ENCODE measurements at regions not wholly inside any gene's neighbourhood (a gene's known extent, or its start where the extent isn't known, plus 50 kb on each side); places are given as distances from the start of the nearest gene placed in this dataset.

DNA sequence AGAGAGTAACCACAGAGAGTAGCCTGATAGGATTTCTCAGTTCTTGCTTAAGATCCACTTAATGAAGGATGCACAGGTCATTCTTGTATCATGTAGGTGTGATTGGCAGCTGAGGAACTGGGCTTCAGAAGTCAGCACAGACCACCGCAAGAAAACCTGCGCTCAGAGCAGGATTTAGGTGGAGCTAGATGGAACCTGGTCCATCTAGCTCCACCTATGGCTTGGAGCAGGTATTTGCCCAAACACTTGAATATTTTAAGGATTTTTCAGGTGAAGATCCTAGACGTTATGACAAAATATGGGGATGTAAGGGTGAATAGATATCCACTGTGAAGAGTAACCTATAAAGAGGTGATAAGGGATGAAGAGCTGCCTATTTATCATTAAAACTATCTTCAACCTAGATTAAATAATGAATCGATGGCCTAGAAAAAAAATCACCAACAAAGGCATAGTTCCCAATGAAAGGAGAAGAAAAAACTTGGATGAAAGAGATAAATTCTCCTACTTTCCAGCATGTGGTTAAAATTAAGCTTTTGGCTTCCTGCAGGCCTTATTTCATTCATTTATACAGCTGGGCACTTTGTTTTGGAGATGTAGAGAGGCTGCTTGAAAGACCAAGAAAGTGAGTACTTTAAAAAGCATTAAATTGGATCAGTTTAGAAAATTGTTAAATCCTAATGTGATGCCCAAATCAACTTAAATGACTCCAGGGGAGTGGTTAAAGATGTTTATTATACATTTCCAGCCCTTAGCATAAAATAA, 778.4 kb upstream of the GJE1 start:
- Mint-ChIP-seq H3K27ac (no peak overlapping the region), H3K27me3 (no peaks in the 10 kb centered on the region), H3K9me3 (peaks cover 0 to 5% (median 3%) of the 10 kb centered on the region in 3 donors), H3K4me3 (no peak overlapping the region), H3K36me3 (no peaks in the 10 kb centered on the region), H3K4me1 (no peaks in the 10 kb centered on the region)
- CTCF ChIA-PET = no interaction called here
- Histone ChIP-seq H3K27me3 (replicated peaks in 1 of 2; ENCODE audit: control insufficient read depth in 2 of 2, extremely low read depth in 1 of 2, insufficient read depth in 2 of 2, low read length in 1 of 2) (no peaks in the 10 kb centered on the region), H3K27ac (ENCODE audit: low read length) (no peak overlapping the region), H3K9me3 (no peaks in the 10 kb centered on the region), H3K4me3 (ENCODE audit: control insufficient read depth in 1 of 2, extremely low read depth in 1 of 2, low read length in 1 of 2) (no peak overlapping the region), H3K36me3 (ENCODE audit: control insufficient read depth in 2 of 2, extremely low read depth in 1 of 2, insufficient read depth in 1 of 2, low read length in 1 of 2) (no peaks in the 10 kb centered on the region), H3K4me1 (ENCODE audit: control insufficient read depth in 1 of 2, extremely low read depth in 1 of 2, insufficient read depth in 2 of 2, low read length in 2 of 2) (no peaks in the 10 kb centered on the region)
- 100% methylated on average over 2 of the region's 4 CpGs for WGBS (ENCODE audit: insufficient coverage)
- ATAC-seq (replicated peaks in 1 of 4) (no peak), DNase-seq (no peak)
- POLR2A ChIA-PET = no interaction called here

DNA sequence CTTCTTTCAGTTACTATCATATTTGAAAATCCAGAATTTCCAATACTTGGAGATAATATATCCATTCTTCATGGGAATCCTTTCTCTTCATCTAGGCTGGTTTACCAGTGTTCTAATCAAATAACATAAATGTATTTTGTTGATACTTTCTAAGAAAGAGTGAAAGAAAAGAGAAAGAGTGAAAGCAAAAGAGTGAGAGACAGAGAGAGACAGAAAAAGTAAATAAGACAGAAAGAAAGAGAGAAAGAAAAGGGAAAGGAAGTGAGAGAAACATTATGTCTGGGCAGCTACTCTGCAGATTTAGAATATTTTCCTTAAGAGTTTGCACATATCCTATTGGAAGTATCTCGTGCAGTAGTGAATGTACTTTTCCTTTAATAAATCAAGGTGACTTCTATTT, 781.0 kb upstream of the GJE1 start:
- no peak overlapping the region for H3K4me3 ChIP-seq (ENCODE audit: control insufficient read depth in 1 of 2, extremely low read depth in 1 of 2, low read length in 1 of 2)
- no peak overlapping the region for H3K27ac ChIP-seq (ENCODE audit: low read length)
- DNase-seq = no peak
- ChIA-PET CTCF (no interaction called here), POLR2A (no interaction called here)
- H3K9me3 ChIP-seq = no peaks in the 10 kb centered on the region
- no peaks in the 10 kb centered on the region for H3K4me1 ChIP-seq (ENCODE audit: control insufficient read depth in 1 of 2, extremely low read depth in 1 of 2, insufficient read depth in 2 of 2, low read length in 2 of 2)
- no peak overlapping the region for H3K27ac Mint-ChIP-seq
- H3K36me3 Mint-ChIP-seq = no peaks in the 10 kb centered on the region
- no peaks in the 10 kb centered on the region for H3K4me1 Mint-ChIP-seq
- no peak overlapping the region for H3K4me3 Mint-ChIP-seq
- no peaks in the 10 kb centered on the region for H3K36me3 ChIP-seq (ENCODE audit: control insufficient read depth in 2 of 2, extremely low read depth in 1 of 2, insufficient read depth in 1 of 2, low read length in 1 of 2)
- H3K9me3 Mint-ChIP-seq = no peaks in the 10 kb centered on the region
- H3K27me3 Mint-ChIP-seq = no peaks in the 10 kb centered on the region
- WGBS (ENCODE audit: insufficient coverage) = no CpG with 5 or more reads among the region's 1 CpG
- no peak for ATAC-seq (replicated peaks in 1 of 4)
- no peaks in the 10 kb centered on the region for H3K27me3 ChIP-seq (replicated peaks in 1 of 2; ENCODE audit: control insufficient read depth in 2 of 2, extremely low read depth in 1 of 2, insufficient read depth in 2 of 2, low read length in 1 of 2)

DNA sequence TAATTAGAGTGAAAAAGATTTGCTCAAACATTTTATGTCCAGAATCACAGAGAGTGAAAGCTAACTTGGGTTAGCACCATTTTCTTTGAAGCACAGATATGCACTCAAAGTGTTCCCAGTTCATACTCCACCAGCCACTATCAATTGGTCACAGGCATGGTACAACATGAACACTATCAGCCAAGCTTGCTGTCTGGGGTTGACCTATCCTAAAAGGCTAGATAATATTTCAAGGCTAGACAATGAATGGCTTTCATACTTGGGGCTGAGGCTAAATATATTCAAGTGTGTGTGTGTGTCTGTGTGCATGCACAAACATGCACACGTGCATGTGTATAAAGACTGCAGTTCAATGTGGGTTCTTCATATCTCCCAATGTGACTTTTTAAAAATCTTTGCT, 783.0 kb upstream of the GJE1 start:
- POLR2A ChIA-PET = no interaction called here

DNA sequence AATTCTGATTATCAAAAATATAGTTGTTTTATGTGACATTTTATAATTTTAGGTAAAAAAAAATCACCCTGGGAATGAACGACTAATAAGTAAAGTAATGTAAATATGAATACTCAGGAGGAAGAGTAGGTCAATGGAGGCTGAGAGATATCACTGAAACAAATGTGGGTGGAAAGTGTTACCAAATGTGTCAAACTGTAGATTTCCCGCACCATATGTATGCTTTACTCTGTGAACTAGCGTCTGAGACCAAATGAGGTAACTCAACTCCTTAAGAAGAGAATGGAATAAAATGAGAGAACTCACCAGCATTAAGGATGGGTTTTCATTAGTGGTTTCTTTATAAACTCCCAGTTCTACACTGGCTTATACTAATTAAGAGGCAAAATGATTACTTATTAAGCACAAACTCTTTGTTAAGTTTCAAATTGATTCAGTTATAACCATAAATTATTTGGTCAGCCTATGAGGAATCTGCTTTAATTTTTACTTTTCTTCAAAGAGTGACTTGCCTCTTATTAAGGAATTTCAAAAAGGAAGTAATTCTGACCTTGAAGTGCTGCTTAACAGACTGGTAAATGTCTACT, 784.7 kb upstream of the GJE1 start:
- H3K4me1 Mint-ChIP-seq = no peaks in the 10 kb centered on the region
- no peaks in the 10 kb centered on the region for H3K27me3 ChIP-seq (replicated peaks in 1 of 2; ENCODE audit: control insufficient read depth in 2 of 2, extremely low read depth in 1 of 2, insufficient read depth in 2 of 2, low read length in 1 of 2)
- no peaks in the 10 kb centered on the region for H3K36me3 ChIP-seq (ENCODE audit: control insufficient read depth in 2 of 2, extremely low read depth in 1 of 2, insufficient read depth in 1 of 2, low read length in 1 of 2)
- H3K9me3 Mint-ChIP-seq = no peaks in the 10 kb centered on the region
- 60% methylated on average over 1 of the region's 3 CpGs for WGBS (ENCODE audit: insufficient coverage)
- no peak overlapping the region for H3K27ac Mint-ChIP-seq
- no peak for DNase-seq
- H3K4me3 Mint-ChIP-seq = no peak overlapping the region
- no peak overlapping the region for H3K4me3 ChIP-seq (ENCODE audit: control insufficient read depth in 1 of 2, extremely low read depth in 1 of 2, low read length in 1 of 2)
- CTCF ChIA-PET = interaction anchor here in 1 of 2 donors (0.6 kb wide), 1 partner anchor 50 kb away, joined by 3 read pairs; no protein-coding TSS in a partner anchor
- H3K36me3 Mint-ChIP-seq = no peaks in the 10 kb centered on the region
- ATAC-seq (replicated peaks in 1 of 4) = no peak
- H3K9me3 ChIP-seq = no peaks in the 10 kb centered on the region
- H3K27ac ChIP-seq (ENCODE audit: low read length) = no peak overlapping the region
- no peaks in the 10 kb centered on the region for H3K4me1 ChIP-seq (ENCODE audit: control insufficient read depth in 1 of 2, extremely low read depth in 1 of 2, insufficient read depth in 2 of 2, low read length in 2 of 2)
- H3K27me3 Mint-ChIP-seq = no peaks in the 10 kb centered on the region
- POLR2A ChIA-PET = interaction anchor here in 1 of 2 donors (0.5 kb wide), 1 partner anchor 1067 kb away, joined by 7 read pairs; no protein-coding TSS in a partner anchor

More for the DNA sequence above, 783.0 kb upstream of the GJE1 start:
- no CpG with 5 or more reads among the region's 1 CpG for WGBS (ENCODE audit: insufficient coverage)
- no peak overlapping the region for H3K27ac Mint-ChIP-seq
- Histone ChIP-seq H3K4me1 (ENCODE audit: control insufficient read depth in 1 of 2, extremely low read depth in 1 of 2, insufficient read depth in 2 of 2, low read length in 2 of 2) (no peaks in the 10 kb centered on the region), H3K27ac (ENCODE audit: low read length) (no peak overlapping the region), H3K9me3 (no peaks in the 10 kb centered on the region), H3K27me3 (replicated peaks in 1 of 2; ENCODE audit: control insufficient read depth in 2 of 2, extremely low read depth in 1 of 2, insufficient read depth in 2 of 2, low read length in 1 of 2) (no peaks in the 10 kb centered on the region), H3K4me3 (ENCODE audit: control insufficient read depth in 1 of 2, extremely low read depth in 1 of 2, low read length in 1 of 2) (no peak overlapping the region), H3K36me3 (ENCODE audit: control insufficient read depth in 2 of 2, extremely low read depth in 1 of 2, insufficient read depth in 1 of 2, low read length in 1 of 2) (no peaks in the 10 kb centered on the region)
- H3K4me3 Mint-ChIP-seq = no peak overlapping the region
- no peaks in the 10 kb centered on the region for H3K9me3 Mint-ChIP-seq
- no peaks in the 10 kb centered on the region for H3K4me1 Mint-ChIP-seq
- CTCF ChIA-PET = interaction anchor here in 1 of 2 donors (0.5 kb wide), 1 partner anchor 32 kb away, joined by 3 read pairs; no protein-coding TSS in a partner anchor
- no peaks in the 10 kb centered on the region for H3K27me3 Mint-ChIP-seq
- H3K36me3 Mint-ChIP-seq = no peaks in the 10 kb centered on the region
- DNase-seq (no peak), ATAC-seq (replicated peaks in 1 of 4) (no peak)

DNA sequence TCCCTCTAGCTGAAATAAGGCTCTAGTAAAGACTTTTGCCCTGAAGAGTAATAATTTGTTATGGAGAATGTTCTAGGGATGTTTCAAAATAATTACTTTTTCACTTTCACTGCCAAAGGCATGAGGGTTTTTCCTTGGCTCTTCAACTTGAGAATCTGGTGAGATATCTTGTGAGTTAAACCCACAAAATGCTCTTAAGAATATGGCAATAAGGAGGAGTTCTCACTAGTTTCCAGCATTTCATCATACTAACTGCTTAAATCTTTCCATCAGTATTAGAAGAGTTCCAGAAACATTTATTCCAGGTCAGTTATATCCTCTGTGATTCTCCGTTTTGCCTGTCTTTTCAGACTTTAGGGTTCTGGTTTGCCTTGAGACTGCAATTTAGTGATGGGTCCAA, 785.6 kb upstream of the GJE1 start:
- H3K27me3 Mint-ChIP-seq = no peaks in the 10 kb centered on the region
- Histone ChIP-seq H3K27me3 (replicated peaks in 1 of 2; ENCODE audit: control insufficient read depth in 2 of 2, extremely low read depth in 1 of 2, insufficient read depth in 2 of 2, low read length in 1 of 2) (no peaks in the 10 kb centered on the region), H3K4me1 (ENCODE audit: control insufficient read depth in 1 of 2, extremely low read depth in 1 of 2, insufficient read depth in 2 of 2, low read length in 2 of 2) (no peaks in the 10 kb centered on the region), H3K9me3 (no peaks in the 10 kb centered on the region), H3K27ac (ENCODE audit: low read length) (no peak overlapping the region), H3K4me3 (ENCODE audit: control insufficient read depth in 1 of 2, extremely low read depth in 1 of 2, low read length in 1 of 2) (no peak overlapping the region), H3K36me3 (ENCODE audit: control insufficient read depth in 2 of 2, extremely low read depth in 1 of 2, insufficient read depth in 1 of 2, low read length in 1 of 2) (no peaks in the 10 kb centered on the region)
- no peak overlapping the region for H3K27ac Mint-ChIP-seq
- no peaks in the 10 kb centered on the region for H3K4me1 Mint-ChIP-seq
- no peaks in the 10 kb centered on the region for H3K36me3 Mint-ChIP-seq
- WGBS (ENCODE audit: insufficient coverage) = no CpG with 5 or more reads among the region's 1 CpG
- ChIA-PET POLR2A (interaction anchor here in 1 of 2 donors (0.8 kb wide), 1 partner anchor 10 kb away, joined by 3 read pairs; no protein-coding TSS in a partner anchor), CTCF (interaction anchor here in 1 of 2 donors (0.6 kb wide), 1 partner anchor 50 kb away, joined by 3 read pairs; no protein-coding TSS in a partner anchor)
- no peak overlapping the region for H3K4me3 Mint-ChIP-seq
- no peak for DNase-seq
- ATAC-seq (replicated peaks in 1 of 4) = no peak
- no peaks in the 10 kb centered on the region for H3K9me3 Mint-ChIP-seq

DNA sequence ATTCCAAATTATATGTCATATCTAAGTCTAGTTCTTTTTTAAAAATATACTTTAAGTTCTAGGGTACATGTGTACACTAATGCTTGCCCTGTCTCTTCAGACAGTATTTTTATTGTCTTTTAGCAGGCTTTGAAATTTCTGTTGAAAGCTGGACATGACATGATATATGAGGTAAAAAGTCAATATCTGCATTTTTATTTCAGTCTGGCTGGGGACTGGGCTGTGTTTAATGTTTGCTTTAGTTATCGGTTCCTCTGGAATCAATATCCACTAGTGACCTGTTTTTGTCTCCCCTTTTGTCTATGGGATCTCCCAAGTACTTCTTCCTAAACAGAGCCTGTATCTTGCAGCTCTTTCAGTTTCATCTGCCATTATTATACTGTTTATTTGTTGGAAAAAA, 786.2 kb upstream of the GJE1 start:
- Histone ChIP-seq H3K27me3 (replicated peaks in 1 of 2; ENCODE audit: control insufficient read depth in 2 of 2, extremely low read depth in 1 of 2, insufficient read depth in 2 of 2, low read length in 1 of 2) (no peaks in the 10 kb centered on the region), H3K36me3 (ENCODE audit: control insufficient read depth in 2 of 2, extremely low read depth in 1 of 2, insufficient read depth in 1 of 2, low read length in 1 of 2) (no peaks in the 10 kb centered on the region), H3K4me3 (ENCODE audit: control insufficient read depth in 1 of 2, extremely low read depth in 1 of 2, low read length in 1 of 2) (no peak overlapping the region), H3K27ac (ENCODE audit: low read length) (no peak overlapping the region), H3K9me3 (no peaks in the 10 kb centered on the region), H3K4me1 (ENCODE audit: control insufficient read depth in 1 of 2, extremely low read depth in 1 of 2, insufficient read depth in 2 of 2, low read length in 2 of 2) (no peaks in the 10 kb centered on the region)
- no peak for DNase-seq
- no peak for ATAC-seq (replicated peaks in 1 of 4)
- POLR2A ChIA-PET = interaction anchor here (0.6 to 0.8 kb wide), 2 partner anchors 11 to 38 kb away, joined by 3 read pairs; no protein-coding TSS in a partner anchor
- H3K9me3 Mint-ChIP-seq = no peaks in the 10 kb centered on the region
- WGBS (ENCODE audit: insufficient coverage) = no CpG with 5 or more reads among the region's 1 CpG
- CTCF ChIA-PET = interaction anchor here (0.5 to 0.6 kb wide), 2 partner anchors 41 to 250 kb away, joined by 3 to 4 read pairs; no protein-coding TSS in a partner anchor
- H3K27ac Mint-ChIP-seq = no peak overlapping the region
- H3K27me3 Mint-ChIP-seq = no peaks in the 10 kb centered on the region
- no peaks in the 10 kb centered on the region for H3K36me3 Mint-ChIP-seq
- no peaks in the 10 kb centered on the region for H3K4me1 Mint-ChIP-seq
- H3K4me3 Mint-ChIP-seq = no peak overlapping the region

Data from T-cell (primary cell).